SK-N-MC (cell line): ENCODE measurements at regions not wholly inside any gene's neighbourhood (a gene's known extent, or its start where the extent isn't known, plus 50 kb on each side); places are given as distances from the start of the nearest gene placed in this dataset.
"Not testable (repeated sequence)": the region's sequence is repeated elsewhere in the genome, so short reads cannot be mapped to it uniquely, and the experiment has no call there.

Source experiments
- DNase-seq: peaks from one replicate; pipeline ENCODE4 v3.0.0-alpha.2; 2011; ENCODE audit warnings: low read depth, low spot score
- H3K27ac ChIP-seq: fragments of 200-600 bp; sonication (generic); 2 replicates; pipeline ENCODE4 v1.5.1; 2016; ENCODE audit warnings: mixed run types
- H3K36me3 ChIP-seq: fragments of 200-600 bp; sonication (generic); 2 replicates; pipeline ENCODE4 v1.6.1; 2017; ENCODE audit warnings: antibody characterized with exemption, low read length, mixed read lengths; ENCODE audit not compliant: insufficient read depth
- H3K4me3 ChIP-seq: fragments of 200-600 bp; sonication (generic); 2 replicates; pipeline ENCODE4 v1.5.1; 2016
- H3K9ac ChIP-seq: fragments of 200-600 bp; sonication (generic); 2 replicates; pipeline ENCODE4 v1.8.0; 2017; ENCODE audit warnings: mixed run types, mixed read lengths; ENCODE audit not compliant: insufficient read length
- H3K9me3 ChIP-seq: fragments of 200-600 bp; sonication (generic); 2 replicates; pipeline ENCODE4 v1.6.1; 2017; ENCODE audit warnings: low read depth, mild to moderate bottlenecking, antibody characterized with exemption, low read length, moderate library complexity, mixed read lengths
- EZH2 ChIP-seq: fragments of 200-600 bp; sonication (generic); IDR thresholded peaks from one replicate; pipeline ENCODE4 v1.6.1; 2017; ENCODE audit warnings: antibody characterized with exemption
- FOXP2 ChIP-seq: optimal IDR thresholded peaks from 2 replicates; pipeline ENCODE3; 2011; ENCODE audit warnings: mild to moderate bottlenecking, moderate library complexity; ENCODE audit not compliant: insufficient read depth; ENCODE audit errors: extremely low read length, control extremely low read depth
- POLR2AphosphoS5 ChIP-seq: IDR thresholded peaks from 2 replicates; pipeline ENCODE4 v1.6.1; 2012; ENCODE audit warnings: mild to moderate bottlenecking, low read depth, low read length, borderline replicate concordance

GRCh38 chr17:33875973-33876372 is 379.1 kb upstream of the CCL2 start:
- DNase-seq = no peak
- H3K9ac ChIP-seq = no peak overlapping the region
- H3K9me3 ChIP-seq = no peaks in the 10 kb centered on the region
- H3K4me3 ChIP-seq = no peak overlapping the region
- TF ChIP-seq POLR2AphosphoS5 (no peak), EZH2 (no peak), FOXP2 (no peak)
- no peak overlapping the region for H3K27ac ChIP-seq
- no peaks in the 10 kb centered on the region for H3K36me3 ChIP-seq

GRCh38 chr17:33882273-33882672 is 372.8 kb upstream of the CCL2 start:
- DNase-seq, H3K4me3 ChIP-seq: not testable (repeated sequence)

DNA sequence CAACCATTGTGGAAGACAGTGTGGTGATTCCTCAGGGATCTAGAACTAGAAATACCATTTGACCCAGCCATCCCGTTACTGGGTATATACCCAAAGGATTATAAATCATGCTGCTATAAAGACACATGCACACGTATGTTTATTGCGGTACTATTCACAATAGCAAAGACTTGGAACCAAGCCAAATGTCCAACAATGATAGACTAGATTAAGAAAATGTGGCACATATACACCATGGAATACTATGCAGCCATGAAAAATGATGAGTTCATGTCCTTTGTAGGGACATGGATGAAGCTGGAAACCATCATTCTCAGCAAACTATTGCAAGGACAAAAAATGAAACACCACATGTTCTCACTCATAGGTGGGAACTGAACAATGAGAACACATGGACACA is 372.4 kb upstream of the CCL2 start:
- DNase-seq, H3K27ac ChIP-seq, H3K36me3 ChIP-seq, H3K9ac ChIP-seq, H3K4me3 ChIP-seq, H3K9me3 ChIP-seq: not testable (repeated sequence)

More at GRCh38 chr17:33882273-33882672, 372.8 kb upstream of the CCL2 start:
- not testable (repeated sequence) for H3K36me3 ChIP-seq, H3K9ac ChIP-seq, H3K27ac ChIP-seq, H3K9me3 ChIP-seq

- TF ChIP-seq FOXP2 (no peak), POLR2AphosphoS5 (no peak), EZH2 (no peak)
- no peaks in the 10 kb centered on the region for H3K9me3 ChIP-seq
- H3K9ac ChIP-seq = no peak overlapping the region
- no peak overlapping the region for H3K27ac ChIP-seq
- H3K36me3 ChIP-seq = no peaks in the 10 kb centered on the region
- no peak for DNase-seq
- H3K4me3 ChIP-seq = no peak overlapping the region
Measured at GRCh38 chr17:33888455-33888854, 366.6 kb upstream of the CCL2 start.

DNA sequence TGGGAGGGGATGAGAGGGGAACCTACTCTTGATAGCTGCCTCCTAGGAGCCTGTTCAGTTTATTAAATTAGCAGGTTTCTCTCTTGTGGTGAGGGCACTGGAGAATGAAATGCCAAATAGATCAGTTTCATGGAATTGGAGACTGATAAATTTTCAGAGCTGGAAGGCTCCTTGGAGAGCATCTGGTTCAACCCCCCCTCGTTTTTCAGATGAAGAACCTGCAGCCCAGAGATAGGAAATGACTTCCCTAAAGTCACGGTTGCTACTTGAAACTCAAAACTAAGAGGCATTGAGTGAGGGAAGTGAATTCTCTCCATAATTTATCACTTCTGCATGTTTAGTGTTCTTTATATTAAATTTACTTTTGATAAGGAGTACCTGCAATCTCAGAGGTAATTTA is 366.0 kb upstream of the CCL2 start:
- H3K9ac ChIP-seq = no peak overlapping the region
- no peaks in the 10 kb centered on the region for H3K9me3 ChIP-seq
- H3K36me3 ChIP-seq = no peaks in the 10 kb centered on the region
- H3K27ac ChIP-seq = no peak overlapping the region
- H3K4me3 ChIP-seq = no peak overlapping the region
- no peak for DNase-seq
- TF ChIP-seq EZH2 (no peak), POLR2AphosphoS5 (no peak), FOXP2 (no peak)

DNA sequence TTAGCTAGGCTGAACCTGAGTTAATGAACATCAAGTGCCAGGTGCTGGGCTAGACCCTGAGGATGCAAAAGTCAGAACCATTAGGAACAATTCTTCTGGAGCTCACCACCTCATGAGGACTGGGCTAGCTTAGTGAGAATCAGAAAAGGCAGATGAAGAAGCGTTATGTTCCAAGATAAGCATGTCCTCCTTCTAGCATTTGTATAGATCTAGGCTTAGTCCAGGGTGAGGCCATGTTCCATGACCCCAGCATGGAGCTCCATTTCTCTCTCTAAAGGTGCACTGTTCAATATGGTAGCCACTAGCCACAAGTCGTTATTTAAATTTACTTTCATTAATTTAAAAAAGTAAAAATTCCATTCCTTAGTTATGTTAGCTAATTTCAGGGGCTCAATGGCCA is 365.3 kb upstream of the CCL2 start:
- no peak overlapping the region for H3K9ac ChIP-seq
- TF ChIP-seq EZH2 (no peak), POLR2AphosphoS5 (no peak), FOXP2 (no peak)
- no peaks in the 10 kb centered on the region for H3K36me3 ChIP-seq
- no peak overlapping the region for H3K4me3 ChIP-seq
- no peak for DNase-seq
- no peak overlapping the region for H3K27ac ChIP-seq
- H3K9me3 ChIP-seq = no peaks in the 10 kb centered on the region

GRCh38 chr17:33892717-33893591 is 362.1 kb upstream of the CCL2 start:
- H3K27ac ChIP-seq = no peak overlapping the region
- no peaks in the 10 kb centered on the region for H3K36me3 ChIP-seq
- no peaks in the 10 kb centered on the region for H3K9me3 ChIP-seq
- H3K9ac ChIP-seq = no peak overlapping the region
- no peak overlapping the region for H3K4me3 ChIP-seq
- TF ChIP-seq EZH2 (no peak), FOXP2 (no peak), POLR2AphosphoS5 (no peak)
- no peak for DNase-seq

GRCh38 chr17:33895491-33895890 is 359.6 kb upstream of the CCL2 start:
- TF ChIP-seq POLR2AphosphoS5 (no peak), EZH2 (no peak), FOXP2 (no peak)
- H3K4me3 ChIP-seq = no peak overlapping the region
- H3K27ac ChIP-seq = no peak overlapping the region
- H3K9me3 ChIP-seq = no peaks in the 10 kb centered on the region
- H3K9ac ChIP-seq = no peak overlapping the region
- DNase-seq = no peak
- H3K36me3 ChIP-seq = no peaks in the 10 kb centered on the region

DNA sequence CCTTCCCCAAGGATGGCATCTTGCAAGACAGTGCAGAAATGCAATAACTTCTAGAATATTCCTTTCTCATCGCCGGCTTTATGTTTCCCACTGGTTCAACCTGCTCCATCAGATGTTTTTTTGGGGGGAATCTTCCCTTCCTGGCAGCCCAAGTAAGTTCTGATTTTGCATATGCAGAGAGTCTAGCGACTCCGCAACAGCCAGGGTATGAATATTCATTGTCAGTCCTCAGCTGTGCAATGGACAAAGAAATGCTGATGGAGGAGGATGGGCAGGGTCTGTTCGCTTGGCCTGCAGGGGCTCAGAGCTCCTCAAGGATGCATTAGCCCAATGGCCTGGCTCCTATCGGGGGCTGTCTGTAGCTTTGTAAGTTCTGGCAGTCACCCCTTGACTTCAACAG is 358.8 kb upstream of the CCL2 start:
- Histone ChIP-seq H3K9ac (no peak overlapping the region), H3K27ac (no peak overlapping the region), H3K36me3 (no peaks in the 10 kb centered on the region), H3K9me3 (no peaks in the 10 kb centered on the region), H3K4me3 (no peak overlapping the region)
- TF ChIP-seq FOXP2 = no peak
- no peak for TF ChIP-seq EZH2
- TF ChIP-seq POLR2AphosphoS5 = no peak
- no peak for DNase-seq
